BE2C (cell line): ENCODE measurements at regions not wholly inside any gene's neighbourhood (a gene's known extent, or its start where the extent isn't known, plus 50 kb on each side); places are given as distances from the start of the nearest gene placed in this dataset.

Experiments
- DNase-seq: peaks from one replicate; pipeline ENCODE4 v3.0.0-alpha.2; 2020
- H3K27me3 ChIP-seq: fragments of 250-450 bp; sonication (Bioruptor Pico); 2 replicates; pipeline ENCODE4 v1.5.1; 2020; ENCODE audit warnings: mild to moderate bottlenecking
- H3K36me3 ChIP-seq: fragments of 250-450 bp; sonication (Bioruptor Pico); 2 replicates; pipeline ENCODE4 v1.5.1; 2020; ENCODE audit warnings: mild to moderate bottlenecking
- H3K4me1 ChIP-seq: fragments of 250-450 bp; sonication (Bioruptor Pico); 2 replicates; pipeline ENCODE4 v1.5.1; 2020
- H3K4me3 ChIP-seq: 2 replicates; pipeline ENCODE4 v1.5.1; 2011; ENCODE audit warnings: low read depth, low read length
- H3K9me3 ChIP-seq: fragments of 250-450 bp; sonication (Bioruptor Pico); 2 replicates; pipeline ENCODE4 v1.5.1; 2020
- CTCF ChIP-seq: IDR thresholded peaks from 2 replicates; pipeline ENCODE4 v1.5.1; 2012; ENCODE audit warnings: mild to moderate bottlenecking, low read depth, low read length

GRCh38 chr2:180364719-180365118 lies 357.6 kb upstream of the CWC22 start:
- no peak for TF ChIP-seq CTCF
- Histone ChIP-seq H3K27me3 (no peaks in the 10 kb centered on the region), H3K4me3 (no peak overlapping the region), H3K36me3 (no peaks in the 10 kb centered on the region), H3K4me1 (no peaks in the 10 kb centered on the region), H3K9me3 (no peaks in the 10 kb centered on the region)
- no peak for DNase-seq

- no peaks in the 10 kb centered on the region for H3K36me3 ChIP-seq
- no peak for DNase-seq
- TF ChIP-seq CTCF: no peak
Measured at GRCh38 chr2:180360283-180360618, 353.2 kb upstream of the CWC22 start.

GRCh38 chr2:180359522-180360282 lies 352.6 kb upstream of the CWC22 start:
- no peaks in the 10 kb centered on the region for H3K36me3 ChIP-seq
- no peaks in the 10 kb centered on the region for H3K27me3 ChIP-seq
- no peaks in the 10 kb centered on the region for H3K9me3 ChIP-seq
- TF ChIP-seq CTCF: no peak
- no peak overlapping the region for H3K4me3 ChIP-seq
- no peaks in the 10 kb centered on the region for H3K4me1 ChIP-seq
- DNase-seq: no peak

More at GRCh38 chr2:180360283-180360618, 353.2 kb upstream of the CWC22 start:
- H3K4me1 ChIP-seq: no peaks in the 10 kb centered on the region
- H3K9me3 ChIP-seq: no peaks in the 10 kb centered on the region
- no peak overlapping the region for H3K4me3 ChIP-seq
- no peaks in the 10 kb centered on the region for H3K27me3 ChIP-seq

GRCh38 chr2:180358458-180358857 lies 351.4 kb upstream of the CWC22 start:
- DNase-seq: no peak
- Histone ChIP-seq H3K27me3 (no peaks in the 10 kb centered on the region), H3K36me3 (no peaks in the 10 kb centered on the region), H3K4me1 (no peaks in the 10 kb centered on the region), H3K9me3 (no peaks in the 10 kb centered on the region), H3K4me3 (no peak overlapping the region)
- no peak for TF ChIP-seq CTCF

- Histone ChIP-seq H3K9me3 (no peaks in the 10 kb centered on the region), H3K4me1 (no peaks in the 10 kb centered on the region), H3K4me3 (no peak overlapping the region), H3K27me3 (no peaks in the 10 kb centered on the region), H3K36me3 (no peaks in the 10 kb centered on the region)
- TF ChIP-seq CTCF: no peak
- no peak for DNase-seq
Measured at GRCh38 chr2:180356676-180357075, 349.6 kb upstream of the CWC22 start.

GRCh38 chr2:180352620-180353019 lies 345.5 kb upstream of the CWC22 start:
- Histone ChIP-seq H3K4me3 (no peak overlapping the region), H3K9me3 (no peaks in the 10 kb centered on the region), H3K36me3 (no peaks in the 10 kb centered on the region), H3K27me3 (no peaks in the 10 kb centered on the region), H3K4me1 (no peaks in the 10 kb centered on the region)
- no peak for TF ChIP-seq CTCF
- DNase-seq: no peak
